SU-DHL-6 (cell line): ENCODE measurements at regions not wholly inside any gene's neighbourhood (a gene's known extent, or its start where the extent isn't known, plus 50 kb on each side); places are given as distances from the start of the nearest gene placed in this dataset.

Experiments
- H2AFZ ChIP-seq: fragments of 200-600 bp; sonication (generic); 2 replicates; pipeline ENCODE4 v1.6.1; 2014; ENCODE audit warnings: low read depth, mild to moderate bottlenecking, moderate library complexity, mixed read lengths, antibody characterized with exemption, low read length; ENCODE audit not compliant: severe bottlenecking
- H3F3A ChIP-seq: fragments of 200-600 bp; shearing (Covaris generic); 2 replicates; pipeline ENCODE4 v1.6.0; 2016; ENCODE audit warnings: antibody characterized with exemption, mild to moderate bottlenecking; ENCODE audit not compliant: insufficient read depth
- H3K27ac ChIP-seq: fragments of 200-600 bp; sonication (generic); 2 replicates; pipeline ENCODE4 v1.5.1; 2016; ENCODE audit warnings: low read depth, mild to moderate bottlenecking, low read length, moderate library complexity, mixed read lengths
- H3K27me3 ChIP-seq: fragments of 200-600 bp; sonication (generic), shearing (Covaris generic); 2 replicates; pipeline ENCODE4 v1.6.0; 2014; ENCODE audit warnings: mild to moderate bottlenecking, low read length
- H3K36me3 ChIP-seq: fragments of 200-600 bp; sonication (generic); 2 replicates; pipeline ENCODE4 v1.6.1; 2014; ENCODE audit warnings: mild to moderate bottlenecking, low read length, mixed read lengths
- H3K4me2 ChIP-seq: fragments of 300-600, 200-600 bp; shearing (Covaris generic), sonication (generic); 2 replicates; pipeline ENCODE4 v1.6.0; 2014; ENCODE audit warnings: low read length, low read depth, mild to moderate bottlenecking; ENCODE audit not compliant: poor library complexity, severe bottlenecking
- H3K4me3 ChIP-seq: fragments of 200-600 bp; sonication (generic); 2 replicates; pipeline ENCODE4 v1.5.1; 2014; ENCODE audit warnings: antibody characterized with exemption, low read length, mild to moderate bottlenecking, mixed read lengths; ENCODE audit not compliant: insufficient read depth, poor library complexity, severe bottlenecking
- H3K79me2 ChIP-seq: fragments of 200-600 bp; sonication (generic); 2 replicates; pipeline ENCODE4 v1.6.1; 2014; ENCODE audit warnings: mild to moderate bottlenecking, low read length, moderate library complexity; ENCODE audit not compliant: insufficient read depth
- H3K9ac ChIP-seq: fragments of 200-600 bp; sonication (generic); 2 replicates; pipeline ENCODE4 v1.7.0; 2014; ENCODE audit warnings: mild to moderate bottlenecking, low read length
- H3K9me2 ChIP-seq: fragments of 200-600 bp; sonication (generic); replicated peaks from 2 replicates; pipeline ENCODE4 v1.6.1; 2014; ENCODE audit warnings: low read length; ENCODE audit not compliant: insufficient read depth
- H3K9me3 ChIP-seq: fragments of 200-600 bp; sonication (generic); 2 replicates; pipeline ENCODE4 v1.6.1; 2014; ENCODE audit warnings: low read length, mixed read lengths; ENCODE audit not compliant: insufficient read depth
- H4K20me1 ChIP-seq: fragments of 200-600 bp; sonication (generic); 2 replicates; pipeline ENCODE4 v1.6.1; 2014; ENCODE audit warnings: low read depth, mild to moderate bottlenecking, antibody characterized with exemption, low read length, moderate library complexity, mixed read lengths
- CTCF ChIP-seq: fragments of 200-600 bp; sonication (generic); IDR thresholded peaks from one replicate; pipeline ENCODE4 v1.5.1; 2017; ENCODE audit warnings: antibody characterized with exemption, mild to moderate bottlenecking, low read length, moderate library complexity; ENCODE audit not compliant: insufficient read depth, poor library complexity, severe bottlenecking
- EZH2phosphoT487 ChIP-seq: fragments of 200-600 bp; sonication (generic), shearing (Covaris generic); conservative IDR thresholded peaks from 2 replicates; pipeline ENCODE4 v1.6.1; 2018; ENCODE audit warnings: mild to moderate bottlenecking, antibody characterized with exemption, low read length, moderate library complexity, mixed read lengths

- Histone ChIP-seq H3K9me3 (no peaks in the 10 kb centered on the region), H3K9ac (no peak overlapping the region), H3K4me3 (no peak overlapping the region), H3K27ac (no peak overlapping the region), H3K9me2 (no peaks in the 10 kb centered on the region), H3K27me3 (no peaks in the 10 kb centered on the region), H3K79me2 (no peaks in the 10 kb centered on the region), H2AFZ (no peak overlapping the region), H3K36me3 (no peaks in the 10 kb centered on the region), H4K20me1 (no peaks in the 10 kb centered on the region), H3K4me2 (no peak overlapping the region), H3F3A (no peaks in the 10 kb centered on the region)
- TF ChIP-seq CTCF (no peak), EZH2phosphoT487 (no peak)
Measured at GRCh38 chr3:43783987-43784639, 93.4 kb downstream of the ABHD5 start.

DNA sequence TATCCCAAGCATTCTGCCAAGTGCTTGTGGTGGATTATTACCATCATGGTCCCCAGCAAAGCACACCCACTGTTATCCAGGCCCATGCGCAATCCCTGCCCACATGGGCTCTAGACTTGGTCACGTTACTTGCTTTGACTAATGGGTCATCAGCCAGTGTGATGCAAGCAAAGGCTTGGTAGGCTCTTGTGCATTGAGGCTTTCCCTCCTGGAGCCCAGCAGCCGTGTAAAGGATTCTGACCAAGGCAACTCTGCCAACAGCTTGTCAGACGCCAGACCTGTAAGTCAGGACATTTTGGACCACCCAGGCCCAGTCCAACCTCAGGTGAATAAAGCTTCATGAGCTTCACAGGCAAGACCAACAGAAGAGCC lies 93.9 kb downstream of the ABHD5 start:
- Histone ChIP-seq H3K9me2 (no peaks in the 10 kb centered on the region), H3K27me3 (no peaks in the 10 kb centered on the region), H3K9ac (no peak overlapping the region), H2AFZ (no peak overlapping the region), H3F3A (no peaks in the 10 kb centered on the region), H4K20me1 (no peaks in the 10 kb centered on the region), H3K9me3 (no peaks in the 10 kb centered on the region), H3K4me3 (no peak overlapping the region), H3K36me3 (no peaks in the 10 kb centered on the region), H3K4me2 (no peak overlapping the region), H3K27ac (no peak overlapping the region), H3K79me2 (no peaks in the 10 kb centered on the region)
- TF ChIP-seq CTCF (no peak), EZH2phosphoT487 (no peak)

DNA sequence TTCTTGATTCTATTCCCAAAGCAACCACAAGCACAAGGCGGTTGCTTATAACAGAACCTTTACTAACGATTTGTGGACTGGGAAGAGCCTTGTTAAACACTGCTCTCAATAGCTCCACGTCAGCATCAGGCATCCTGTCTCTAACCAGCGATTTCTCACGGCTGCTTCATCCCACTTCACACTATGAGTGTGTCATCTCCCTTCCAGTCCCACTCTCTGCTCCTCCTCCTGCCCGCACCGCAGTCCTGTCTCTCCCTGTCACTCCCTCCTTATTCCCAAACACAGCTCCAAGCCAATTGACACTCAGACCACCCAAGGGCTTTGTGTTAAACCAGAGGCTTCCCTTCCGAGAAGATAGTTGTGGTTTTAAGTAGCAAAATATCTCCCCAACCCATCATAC lies 94.8 kb downstream of the ABHD5 start:
- Histone ChIP-seq H3K4me2 (no peak overlapping the region), H3K27ac (no peak overlapping the region), H2AFZ (no peak overlapping the region), H4K20me1 (no peaks in the 10 kb centered on the region), H3F3A (no peaks in the 10 kb centered on the region), H3K4me3 (no peak overlapping the region), H3K9me2 (no peaks in the 10 kb centered on the region), H3K9me3 (no peaks in the 10 kb centered on the region), H3K36me3 (no peaks in the 10 kb centered on the region), H3K27me3 (no peaks in the 10 kb centered on the region), H3K79me2 (no peaks in the 10 kb centered on the region), H3K9ac (no peak overlapping the region)
- TF ChIP-seq CTCF (no peak), EZH2phosphoT487 (no peak)
